BE2C (cell line): ENCODE measurements at regions not wholly inside any gene's neighbourhood (a gene's known extent, or its start where the extent isn't known, plus 50 kb on each side); places are given as distances from the start of the nearest gene placed in this dataset.

Source experiments
- DNase-seq: peaks from one replicate; pipeline ENCODE4 v3.0.0-alpha.2; 2020
- H3K27me3 ChIP-seq: fragments of 250-450 bp; sonication (Bioruptor Pico); 2 replicates; pipeline ENCODE4 v1.5.1; 2020; ENCODE audit warnings: mild to moderate bottlenecking
- H3K36me3 ChIP-seq: fragments of 250-450 bp; sonication (Bioruptor Pico); 2 replicates; pipeline ENCODE4 v1.5.1; 2020; ENCODE audit warnings: mild to moderate bottlenecking
- H3K4me1 ChIP-seq: fragments of 250-450 bp; sonication (Bioruptor Pico); 2 replicates; pipeline ENCODE4 v1.5.1; 2020
- H3K4me3 ChIP-seq: 2 replicates; pipeline ENCODE4 v1.5.1; 2011; ENCODE audit warnings: low read depth, low read length
- H3K9me3 ChIP-seq: fragments of 250-450 bp; sonication (Bioruptor Pico); 2 replicates; pipeline ENCODE4 v1.5.1; 2020
- TF ChIP-seq, protein P1 (sequence below): IDR thresholded peaks from 2 replicates; pipeline ENCODE4 v1.5.1; 2012; ENCODE audit warnings: mild to moderate bottlenecking, low read depth, low read length

GRCh38 chr5:54825005-54825404, 160.4 kb downstream of the ESM1 start:
- no peaks in the 10 kb centered on the region for H3K9me3 ChIP-seq
- no peak for DNase-seq
- H3K27me3 ChIP-seq, result no peaks in the 10 kb centered on the region
- no peaks in the 10 kb centered on the region for H3K36me3 ChIP-seq
- TF ChIP-seq, protein P1, sequence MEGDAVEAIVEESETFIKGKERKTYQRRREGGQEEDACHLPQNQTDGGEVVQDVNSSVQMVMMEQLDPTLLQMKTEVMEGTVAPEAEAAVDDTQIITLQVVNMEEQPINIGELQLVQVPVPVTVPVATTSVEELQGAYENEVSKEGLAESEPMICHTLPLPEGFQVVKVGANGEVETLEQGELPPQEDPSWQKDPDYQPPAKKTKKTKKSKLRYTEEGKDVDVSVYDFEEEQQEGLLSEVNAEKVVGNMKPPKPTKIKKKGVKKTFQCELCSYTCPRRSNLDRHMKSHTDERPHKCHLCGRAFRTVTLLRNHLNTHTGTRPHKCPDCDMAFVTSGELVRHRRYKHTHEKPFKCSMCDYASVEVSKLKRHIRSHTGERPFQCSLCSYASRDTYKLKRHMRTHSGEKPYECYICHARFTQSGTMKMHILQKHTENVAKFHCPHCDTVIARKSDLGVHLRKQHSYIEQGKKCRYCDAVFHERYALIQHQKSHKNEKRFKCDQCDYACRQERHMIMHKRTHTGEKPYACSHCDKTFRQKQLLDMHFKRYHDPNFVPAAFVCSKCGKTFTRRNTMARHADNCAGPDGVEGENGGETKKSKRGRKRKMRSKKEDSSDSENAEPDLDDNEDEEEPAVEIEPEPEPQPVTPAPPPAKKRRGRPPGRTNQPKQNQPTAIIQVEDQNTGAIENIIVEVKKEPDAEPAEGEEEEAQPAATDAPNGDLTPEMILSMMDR, result no peak
- no peaks in the 10 kb centered on the region; the same call in 1 of the 2 replicates for H3K4me1 ChIP-seq
- H3K4me3 ChIP-seq, result no peak overlapping the region

GRCh38 chr5:54823006-54823405, 162.4 kb downstream of the ESM1 start:
- no peaks in the 10 kb centered on the region; the same call in 1 of the 2 replicates for H3K4me1 ChIP-seq
- no peak for DNase-seq
- TF ChIP-seq, protein P1, result no peak
- no peak overlapping the region for H3K4me3 ChIP-seq
- no peaks in the 10 kb centered on the region for H3K36me3 ChIP-seq
- no peaks in the 10 kb centered on the region for H3K9me3 ChIP-seq
- H3K27me3 ChIP-seq, result no peaks in the 10 kb centered on the region

DNA sequence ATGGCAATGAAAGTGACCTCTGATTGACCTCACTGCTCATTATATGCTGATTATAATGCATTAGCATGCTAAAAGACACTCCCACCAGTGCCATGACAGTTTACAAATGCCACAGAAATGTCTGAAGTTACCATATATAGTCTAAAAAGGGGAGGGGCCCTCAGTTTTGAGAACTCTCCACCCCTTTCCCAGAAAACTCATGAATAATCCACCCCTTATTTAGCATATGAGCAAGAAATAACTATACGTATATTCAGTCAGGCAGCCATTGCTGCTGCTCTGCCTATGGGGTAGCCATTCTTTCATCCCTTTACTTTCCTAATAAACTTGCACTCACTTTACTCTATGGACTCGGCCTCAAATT, 163.1 kb downstream of the ESM1 start:
- Histone ChIP-seq H3K4me1 (no peaks in the 10 kb centered on the region; the same call in 1 of the 2 replicates), H3K4me3 (no peak overlapping the region), H3K27me3 (no peaks in the 10 kb centered on the region), H3K36me3 (no peaks in the 10 kb centered on the region), H3K9me3 (no peaks in the 10 kb centered on the region)
- TF ChIP-seq, protein P1, result no peak
- DNase-seq, result no peak

GRCh38 chr5:54821445-54822323, 163.7 kb downstream of the ESM1 start:
- no peak for DNase-seq
- TF ChIP-seq, protein P1, result no peak
- no peaks in the 10 kb centered on the region for H3K36me3 ChIP-seq
- H3K4me3 ChIP-seq, result no peak overlapping the region
- H3K27me3 ChIP-seq, result no peaks in the 10 kb centered on the region
- no peaks in the 10 kb centered on the region for H3K9me3 ChIP-seq
- H3K4me1 ChIP-seq, result no peaks in the 10 kb centered on the region; the same call in 1 of the 2 replicates

GRCh38 chr5:54820346-54821134, 164.9 kb downstream of the ESM1 start:
- Histone ChIP-seq H3K9me3 (no peaks in the 10 kb centered on the region), H3K4me1 (no peaks in the 10 kb centered on the region), H3K4me3 (no peak overlapping the region), H3K36me3 (no peaks in the 10 kb centered on the region), H3K27me3 (no peaks in the 10 kb centered on the region)
- no peak for DNase-seq
- TF ChIP-seq, protein P1, result no peak
